DOHH2 (cell line): ENCODE measurements at regions not wholly inside any gene's neighbourhood (a gene's known extent, or its start where the extent isn't known, plus 50 kb on each side); places are given as distances from the start of the nearest gene placed in this dataset.

ENCODE experiments used
- CTCF ChIP-seq: fragments of 200-600 bp; sonication (generic); IDR thresholded peaks from one replicate; pipeline ENCODE4 v1.5.1; 2014; ENCODE audit warnings: antibody characterized with exemption, mild to moderate bottlenecking, low read depth, low read length; ENCODE audit not compliant: poor library complexity, severe bottlenecking
- EZH2phosphoT487 ChIP-seq: fragments of 200-600 bp; sonication (generic); IDR thresholded peaks from 2 replicates; pipeline ENCODE4 v1.6.1; 2017; ENCODE audit warnings: borderline replicate concordance, mild to moderate bottlenecking, antibody characterized with exemption, low read length, moderate library complexity, mixed read lengths

DNA sequence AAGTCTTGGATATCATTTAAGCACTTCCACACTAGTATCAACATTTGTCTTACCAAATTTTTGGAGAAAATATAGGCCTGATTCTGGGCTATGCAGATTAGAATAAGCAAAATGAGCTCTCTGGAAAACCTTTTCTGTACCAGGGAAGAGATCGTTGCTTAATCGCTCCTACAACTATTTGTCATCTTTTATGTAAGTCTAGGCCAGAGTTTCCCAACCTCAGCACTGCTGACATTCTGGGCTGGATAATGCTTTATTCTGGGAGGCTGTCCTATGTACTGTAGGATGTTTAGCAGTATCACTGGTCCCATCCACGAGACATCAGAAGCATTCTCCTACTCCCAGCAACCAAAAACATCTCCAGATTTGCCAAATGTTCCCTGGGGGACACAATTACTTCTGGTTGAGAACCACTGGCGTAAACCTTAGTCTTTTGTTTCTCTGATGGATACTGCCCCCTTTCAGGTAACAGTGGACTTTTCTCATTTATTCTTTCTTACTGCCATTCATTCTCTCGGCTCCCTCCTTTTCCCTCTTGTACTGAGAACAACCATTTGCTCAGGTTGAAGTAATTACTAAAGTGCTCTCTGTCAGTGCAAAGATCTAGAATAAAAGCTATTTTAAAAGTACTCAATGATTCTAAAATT lies 316.9 kb upstream of the E2F7 start:
- TF ChIP-seq CTCF (no peak), EZH2phosphoT487 (no peak)
